GM18951 (cell line): ENCODE measurements at regions not wholly inside any gene's neighbourhood (a gene's known extent, or its start where the extent isn't known, plus 50 kb on each side); places are given as distances from the start of the nearest gene placed in this dataset.
"Not testable (repeated sequence)": the region's sequence is repeated elsewhere in the genome, so short reads cannot be mapped to it uniquely, and the experiment has no call there.

Experiments used
- POLR2A ChIP-seq: IDR thresholded peaks from 4 replicates; pipeline ENCODE4 v1.6.1; 2011; ENCODE audit warnings: mild to moderate bottlenecking; ENCODE audit not compliant: insufficient read length, insufficient read depth; ENCODE audit errors: extremely low read depth
- in situ Hi-C: fragments of 300-500 bp; cut with MboI; formaldehyde crosslinking; loops from one replicate; pipeline ENCODE4 v1.12.0; 2022; ENCODE audit warnings: low sequenced_read_pairs, mixed read lengths, inconsistent platforms; ENCODE audit not compliant: unreplicated experiment

- in situ Hi-C loops, result loop anchor here (25.0 kb wide), 2 partner anchors 268 to 568 kb away; no protein-coding TSS in a partner anchor
- no peak for TF ChIP-seq POLR2A
Measured at GRCh38 chr7:138169441-138169851, 93.2 kb downstream of the AKR1D1 start.

GRCh38 chr7:138170298-138170697 lies 94.0 kb downstream of the AKR1D1 start:
- TF ChIP-seq POLR2A, result no peak
- in situ Hi-C loops, result loop anchor here (25.0 kb wide), 2 partner anchors 267 to 567 kb away; no protein-coding TSS in a partner anchor

- in situ Hi-C loops, result loop anchor here (25.0 kb wide), 2 partner anchors 266 to 566 kb away; no protein-coding TSS in a partner anchor
- no peak for TF ChIP-seq POLR2A
Measured at GRCh38 chr7:138170959-138171703, 94.9 kb downstream of the AKR1D1 start.

- in situ Hi-C loops, result loop anchor here (25.0 kb wide), 2 partner anchors 264 to 564 kb away; no protein-coding TSS in a partner anchor
- TF ChIP-seq POLR2A, result no peak
Measured at GRCh38 chr7:138173548-138173947, 97.3 kb downstream of the AKR1D1 start.

GRCh38 chr7:138176060-138176459 lies 99.8 kb downstream of the AKR1D1 start:
- TF ChIP-seq POLR2A, result no peak
- in situ Hi-C loops, result no loop called here

- in situ Hi-C loops, result no loop called here
- no peak for TF ChIP-seq POLR2A
Measured at GRCh38 chr7:138184191-138184590, 107.9 kb downstream of the AKR1D1 start.

GRCh38 chr7:138185132-138185908 lies 109.1 kb downstream of the AKR1D1 start:
- TF ChIP-seq POLR2A, result no peak
- in situ Hi-C loops, result no loop called here

- TF ChIP-seq POLR2A, result no peak
- in situ Hi-C loops, result no loop called here
Measured at GRCh38 chr7:138186951-138187351, 110.7 kb downstream of the AKR1D1 start.

- TF ChIP-seq POLR2A, result no peak
- in situ Hi-C loops, result no loop called here
Measured at GRCh38 chr7:138188290-138188858, 112.1 kb downstream of the AKR1D1 start.

GRCh38 chr7:138194567-138194966 lies 118.3 kb downstream of the AKR1D1 start:
- no peak for TF ChIP-seq POLR2A
- in situ Hi-C loops, result no loop called here

- TF ChIP-seq POLR2A, result no peak
- in situ Hi-C loops, result no loop called here
Measured at GRCh38 chr7:138195151-138195571, 118.9 kb downstream of the AKR1D1 start.

GRCh38 chr7:138196503-138196946 lies 120.3 kb downstream of the AKR1D1 start:
- in situ Hi-C loops, result not testable (repeated sequence)
